T-helper 2 cell (primary cell): ENCODE measurements at regions not wholly inside any gene's neighbourhood (a gene's known extent, or its start where the extent isn't known, plus 50 kb on each side); places are given as distances from the start of the nearest gene placed in this dataset.
"Not testable (repeated sequence)": the region's sequence is repeated elsewhere in the genome, so short reads cannot be mapped to it uniquely, and the experiment has no call there.

Source experiments
- DNase-seq, 5 experiments: peaks; one replicate each; pipeline versions ENCODE4 v3.0.0 to v3.0.0-alpha.2; 2012 to 2022

DNA sequence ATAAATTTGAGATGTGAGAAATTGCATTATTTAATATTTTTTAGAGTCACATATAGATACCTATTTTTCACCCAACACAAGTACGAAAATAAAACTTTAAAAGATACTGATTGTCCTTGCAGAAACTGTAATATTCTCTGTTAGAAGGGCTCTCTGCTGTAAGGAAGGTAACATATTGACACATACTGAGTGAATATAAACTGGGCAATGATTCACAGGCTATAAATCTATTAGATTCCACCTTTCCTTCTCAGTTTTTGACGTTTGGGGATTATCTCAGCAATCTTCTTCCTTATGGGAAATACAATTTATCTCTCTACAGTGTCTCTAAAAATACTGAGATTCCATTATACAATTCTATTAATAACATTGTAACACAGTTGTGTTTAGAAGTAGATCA lies 229.1 kb upstream of the MAP2 start:
- no peak for DNase-seq

DNA sequence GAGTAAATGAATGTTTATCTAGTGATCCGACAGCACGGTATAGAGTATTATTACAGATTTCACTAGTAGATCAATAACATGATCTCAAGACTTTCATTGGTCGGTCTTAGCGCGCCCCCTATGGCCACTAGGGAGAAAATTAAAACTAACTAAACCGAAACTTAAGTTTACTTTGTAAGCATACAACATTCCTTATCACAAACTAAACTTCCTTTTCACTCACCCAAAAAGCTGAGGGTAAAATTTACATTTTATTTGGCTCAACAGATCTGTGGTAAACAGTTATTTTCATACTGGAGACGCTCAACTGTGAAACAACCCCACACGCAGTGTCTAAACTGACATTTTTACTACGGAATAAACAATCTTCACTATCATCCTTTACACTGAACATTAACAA lies 215.6 kb upstream of the MAP2 start:
- peak in 1 of 5 experiments; percentile 44 for DNase-seq

DNA sequence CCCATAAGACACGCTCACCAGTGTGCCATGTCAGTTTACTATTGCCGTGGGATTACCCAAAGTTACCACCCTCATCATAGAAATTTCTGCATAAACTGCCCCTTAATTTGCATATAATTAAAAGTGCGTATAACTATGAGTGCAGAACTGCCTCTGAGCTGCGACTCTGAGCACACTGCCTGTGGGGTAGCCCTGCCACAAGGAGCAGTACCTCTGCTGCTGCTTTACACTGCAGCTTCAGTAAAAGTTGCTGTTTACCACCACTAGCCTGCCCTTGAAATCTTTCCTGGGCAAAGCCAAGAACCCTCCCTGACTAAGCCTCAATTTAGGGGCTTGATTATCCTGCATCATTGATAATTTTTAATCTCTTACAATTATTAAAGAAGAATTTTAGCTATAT lies 213.9 kb upstream of the MAP2 start:
- no peak for DNase-seq

DNA sequence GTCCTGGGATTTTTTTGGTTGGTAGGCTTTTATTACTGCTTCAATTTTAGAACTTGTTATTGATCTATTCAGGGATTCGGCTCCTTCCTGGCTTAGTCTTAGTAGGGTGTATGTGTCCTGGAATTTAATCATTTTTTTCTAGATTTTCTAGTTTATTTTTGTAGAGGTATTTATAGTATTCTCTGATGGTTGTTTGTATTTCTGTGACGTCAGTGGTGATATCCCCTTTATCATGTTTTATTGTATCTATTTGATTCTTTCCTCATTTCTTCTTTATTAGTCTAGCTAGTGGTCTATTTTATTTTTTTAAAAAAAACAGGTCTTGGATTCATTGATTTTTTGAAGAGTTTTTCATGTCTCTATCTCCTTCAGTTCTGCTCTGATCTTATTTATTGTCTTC lies 193.3 kb upstream of the MAP2 start:
- no peak for DNase-seq

DNA sequence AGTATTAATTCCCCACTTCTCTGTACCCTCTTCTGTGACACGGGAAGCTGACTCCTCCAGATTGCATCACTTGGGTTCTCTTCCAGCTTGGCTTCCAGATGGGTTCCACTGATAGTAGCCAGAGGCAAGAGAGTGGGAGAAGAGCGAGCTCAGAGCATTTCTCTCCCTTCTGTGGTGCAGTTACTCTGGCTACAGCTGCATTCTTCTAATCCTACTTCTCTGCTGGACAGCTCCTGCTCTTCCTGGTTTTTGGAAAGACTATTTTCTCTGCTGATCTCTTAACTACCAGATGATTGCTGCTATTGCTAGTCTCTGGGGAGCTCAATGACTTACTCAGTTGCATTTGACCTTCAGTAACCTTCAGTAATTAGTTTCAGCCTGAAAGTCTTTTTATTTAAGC lies 187.5 kb upstream of the MAP2 start:
- DNase-seq = no peak

DNA sequence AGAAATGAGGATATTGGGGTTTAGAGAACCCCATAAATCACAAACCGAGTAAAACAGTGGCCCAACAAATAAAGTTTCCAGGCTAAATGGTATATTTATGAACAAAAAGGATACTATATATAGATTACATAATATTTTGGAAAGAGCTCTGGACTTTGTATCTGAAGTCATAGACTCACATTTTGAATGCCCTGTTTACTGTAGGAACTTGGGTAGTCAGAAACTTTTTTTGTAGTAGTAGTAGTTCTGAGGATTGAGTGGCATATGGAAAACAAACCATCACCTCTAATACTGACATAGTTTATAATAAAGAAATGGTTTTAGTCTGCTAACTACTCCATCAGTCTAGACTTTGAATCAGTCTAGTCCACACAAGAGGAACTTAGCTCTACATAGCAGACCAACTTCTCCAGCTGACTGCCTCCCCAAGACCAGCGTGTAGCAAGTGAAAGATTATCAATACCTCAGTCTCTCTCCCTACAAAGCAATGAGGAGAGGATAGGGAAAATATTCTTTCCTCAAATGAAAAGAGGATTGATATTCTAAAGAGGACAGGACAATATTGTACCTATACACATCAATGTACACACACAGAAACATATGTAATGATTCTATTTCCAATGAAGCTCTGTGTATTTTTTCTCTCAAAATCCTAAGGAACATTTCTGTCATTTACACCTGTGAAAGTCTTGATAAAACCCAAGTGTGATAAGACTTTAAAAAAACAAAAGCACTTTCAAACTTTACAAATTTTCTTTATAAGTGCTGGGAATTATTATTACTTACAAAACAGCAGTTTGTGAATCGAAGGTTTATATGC lies 184.9 kb upstream of the MAP2 start:
- DNase-seq = no peak

DNA sequence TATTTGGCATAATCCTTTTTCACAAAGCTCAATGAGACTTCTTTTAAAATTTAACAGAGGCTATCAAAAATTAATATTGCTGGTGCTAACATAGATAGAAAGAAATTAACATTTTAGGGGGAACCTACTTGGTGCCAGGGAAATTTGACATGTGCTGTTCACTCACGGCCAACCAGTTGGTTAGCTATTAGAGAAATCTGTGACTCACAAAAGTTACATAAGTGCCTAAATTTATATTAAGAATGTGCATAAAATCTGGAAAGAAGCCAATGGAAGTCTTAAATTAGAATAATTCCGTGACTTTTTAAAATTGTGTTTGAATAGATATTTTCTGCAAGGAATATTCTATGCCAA lies 184.3 kb upstream of the MAP2 start:
- no peak for DNase-seq

DNA sequence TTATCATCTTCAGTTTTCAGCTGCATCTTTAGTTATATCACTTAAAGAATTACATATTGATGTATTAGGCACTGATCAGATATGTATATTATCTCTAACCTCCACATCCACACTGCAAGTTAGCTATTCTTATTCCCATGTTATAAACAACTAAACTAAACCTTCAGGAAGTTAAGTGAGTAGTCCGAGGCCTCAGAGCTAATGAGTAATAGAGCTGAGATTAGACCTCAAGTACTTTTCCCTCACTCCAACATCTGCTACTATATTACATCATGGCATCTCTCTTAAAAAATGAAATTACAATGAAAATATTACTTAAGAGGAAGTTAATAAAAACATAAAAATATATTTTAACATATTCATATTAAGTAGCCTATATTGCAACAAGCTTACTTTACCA lies 183.6 kb upstream of the MAP2 start:
- no peak for DNase-seq

DNA sequence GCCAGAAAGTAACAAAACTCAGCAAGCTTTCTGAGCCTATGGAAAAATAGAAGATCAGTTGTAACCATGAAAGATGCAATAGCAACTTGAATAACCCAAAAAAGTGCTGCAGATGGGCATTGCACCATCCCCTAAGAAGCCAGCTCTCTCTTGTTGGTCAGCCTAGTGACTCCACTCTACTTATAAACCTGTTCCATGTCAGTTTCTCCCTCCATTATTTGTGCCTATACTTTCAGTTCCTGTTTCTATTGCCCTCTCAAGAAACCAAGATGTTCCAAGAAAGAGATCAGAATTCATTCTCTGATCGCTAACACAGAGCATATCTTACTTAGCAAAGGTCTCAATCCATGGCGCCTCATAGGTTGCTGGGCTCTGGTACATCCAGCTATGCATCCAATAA lies 170.3 kb upstream of the MAP2 start:
- no peak for DNase-seq

DNA sequence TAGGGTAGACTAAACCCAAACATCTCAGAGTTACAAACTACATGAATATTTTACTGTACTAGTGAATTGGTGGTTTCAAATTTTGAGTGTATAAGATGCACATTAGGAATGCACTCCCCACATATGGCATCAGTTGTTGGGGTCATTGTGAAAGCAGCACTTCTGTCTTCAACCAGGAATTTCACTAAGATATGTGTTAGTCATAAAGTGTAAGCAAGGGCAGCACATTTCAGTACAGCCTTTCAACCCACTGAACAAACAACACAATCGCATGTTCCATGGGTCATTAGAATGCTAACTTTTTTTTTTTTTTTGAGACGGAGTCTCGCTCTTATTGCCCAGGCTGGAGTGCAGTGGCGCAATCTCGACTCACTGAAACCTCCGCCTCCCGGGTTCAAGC lies 164.1 kb upstream of the MAP2 start:
- DNase-seq = no peak

DNA sequence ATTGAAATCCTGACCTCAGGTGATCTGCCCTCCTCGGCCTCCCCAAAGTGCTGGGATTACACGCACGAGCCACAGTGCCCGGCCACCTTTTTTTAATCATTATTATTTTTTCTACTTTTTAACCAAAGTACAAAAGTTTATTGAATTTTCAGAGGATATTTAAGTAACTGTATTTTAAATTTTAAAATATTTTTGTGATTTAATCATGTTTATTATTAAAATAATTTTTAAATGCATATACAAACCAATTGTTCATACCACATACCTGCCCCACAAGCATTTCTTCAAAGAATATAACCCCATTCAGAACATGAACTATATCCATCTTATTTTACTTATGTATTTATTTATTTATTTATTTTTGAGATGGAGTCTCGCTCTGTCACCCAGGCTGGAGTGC lies 163.6 kb upstream of the MAP2 start:
- DNase-seq = no peak

DNA sequence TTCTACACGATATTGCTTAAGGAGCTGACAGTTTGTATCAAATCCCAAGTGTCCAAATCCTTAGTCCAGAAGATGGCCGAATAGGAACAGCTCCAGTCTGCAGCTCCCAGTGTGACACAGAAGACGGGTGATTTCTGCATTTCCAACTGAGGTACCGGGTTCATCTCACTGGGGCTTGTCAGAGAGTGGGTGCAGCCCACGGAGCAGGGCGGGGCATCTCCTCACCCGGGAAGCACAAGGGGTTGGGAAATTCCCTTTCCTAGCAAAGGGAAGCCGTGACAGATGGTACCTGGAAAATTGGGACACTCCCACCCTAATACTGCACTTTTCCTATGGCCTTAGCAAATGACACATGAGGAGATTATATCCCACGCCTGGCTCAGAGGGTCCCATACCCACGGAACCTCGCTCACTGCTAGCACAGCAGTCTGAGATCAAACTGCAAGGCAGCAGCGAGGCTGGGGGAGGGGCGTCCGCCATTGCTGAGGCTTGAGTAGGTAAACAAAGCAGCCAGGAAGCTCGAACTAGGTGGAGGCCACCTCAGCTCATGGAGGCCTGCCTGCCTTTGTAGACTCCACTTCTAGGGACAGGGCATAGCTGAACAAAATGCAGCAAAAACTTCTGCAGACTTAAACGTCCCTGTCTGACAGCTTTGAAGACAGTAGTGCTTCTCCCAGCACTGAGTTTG lies 162.3 kb upstream of the MAP2 start:
- DNase-seq = not testable (repeated sequence)

DNA sequence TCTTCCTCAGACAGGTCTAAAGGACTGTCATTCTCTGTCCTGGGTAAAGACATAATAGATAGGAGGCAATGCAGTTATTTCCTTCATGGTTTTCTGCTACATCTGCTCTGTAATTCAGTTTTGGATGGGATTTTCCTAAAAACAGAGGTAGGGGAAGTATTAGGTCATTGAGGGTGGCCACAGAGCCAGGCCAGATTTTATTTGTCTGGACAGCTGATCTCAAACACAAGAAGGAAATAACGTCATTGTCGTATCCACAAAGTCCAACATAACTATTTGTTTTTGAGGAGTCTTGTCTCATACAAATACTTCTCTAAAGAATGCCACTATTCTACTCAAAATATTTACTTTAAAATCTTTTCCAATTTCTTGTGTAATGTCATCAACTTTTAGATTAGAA lies 154.8 kb upstream of the MAP2 start:
- no peak for DNase-seq

DNA sequence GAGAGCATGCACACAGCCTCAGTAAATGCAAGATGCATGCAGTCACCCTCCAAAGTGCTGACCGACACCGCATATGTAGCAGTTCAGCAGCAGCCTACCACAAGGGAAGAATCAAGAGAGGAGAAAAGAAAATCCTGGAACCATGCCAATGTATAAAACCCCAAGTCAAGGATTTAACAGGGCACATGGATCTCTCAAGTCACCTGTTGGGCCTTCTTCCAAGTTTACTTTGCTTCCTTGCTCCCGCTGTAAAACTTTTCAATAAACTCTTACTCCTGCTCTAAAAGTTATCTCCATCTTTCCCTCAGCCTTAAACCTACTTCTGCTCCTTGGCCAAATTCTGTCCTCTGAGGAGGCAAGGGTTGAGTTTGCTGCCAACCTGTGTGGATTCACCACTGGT lies 147.8 kb upstream of the MAP2 start:
- DNase-seq = no peak

DNA sequence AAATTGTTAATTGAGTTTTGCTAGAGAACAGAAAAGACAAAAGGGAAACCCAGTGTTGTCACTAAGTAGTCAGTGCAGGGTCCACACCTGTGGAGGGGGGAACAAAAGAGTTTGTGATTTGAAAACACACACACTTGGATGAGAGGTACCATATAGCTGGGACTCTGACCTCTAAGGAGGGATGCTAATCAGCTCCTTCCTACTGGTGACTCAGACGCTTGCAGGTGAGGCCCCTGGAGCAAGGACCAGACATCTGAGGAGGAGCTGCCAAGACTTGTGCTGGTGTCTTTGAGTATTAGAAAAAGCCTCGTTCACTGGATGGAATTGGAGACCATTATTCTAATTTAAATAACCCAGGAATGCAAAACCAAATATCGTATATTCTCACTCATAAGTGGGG lies 146.4 kb upstream of the MAP2 start:
- DNase-seq = no peak

DNA sequence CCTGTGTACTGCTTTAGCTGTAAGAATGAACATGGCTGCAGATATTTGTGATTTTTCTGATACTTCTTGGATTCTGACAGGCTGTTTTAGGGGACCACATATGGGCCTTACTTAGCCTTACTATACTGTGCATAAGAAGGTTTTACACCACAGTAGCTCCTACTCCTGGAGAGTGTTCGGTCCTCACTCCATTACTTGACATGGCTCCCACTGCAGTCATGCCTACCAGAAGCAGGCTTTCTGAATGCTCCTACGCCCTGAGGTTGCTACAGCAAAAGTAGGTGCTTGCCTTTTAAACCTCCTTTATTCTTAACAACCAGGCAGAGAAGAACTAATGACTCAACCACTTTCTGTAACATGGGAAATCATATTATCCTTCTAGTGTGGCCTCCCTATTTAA lies 125.2 kb upstream of the MAP2 start:
- DNase-seq = no peak

DNA sequence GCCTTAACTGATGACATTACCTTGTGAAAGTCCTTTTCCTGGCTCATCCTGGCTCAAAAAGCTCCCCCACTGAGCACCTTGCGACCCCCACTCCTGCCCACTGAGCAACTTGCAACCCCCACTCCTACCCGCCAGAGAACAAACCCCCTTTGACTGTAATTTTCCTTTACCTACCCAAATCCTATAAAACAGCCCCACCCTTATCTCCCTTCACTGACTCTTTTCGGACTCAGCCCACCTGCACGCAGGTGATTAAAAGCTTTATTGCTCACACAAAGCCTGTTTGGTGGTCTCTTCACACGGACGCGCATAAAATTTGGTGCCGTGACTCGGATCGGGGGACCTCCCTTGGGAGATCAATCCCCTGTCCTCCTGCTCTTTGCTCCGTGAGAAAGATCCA lies 124.4 kb upstream of the MAP2 start:
- not testable (repeated sequence) for DNase-seq

DNA sequence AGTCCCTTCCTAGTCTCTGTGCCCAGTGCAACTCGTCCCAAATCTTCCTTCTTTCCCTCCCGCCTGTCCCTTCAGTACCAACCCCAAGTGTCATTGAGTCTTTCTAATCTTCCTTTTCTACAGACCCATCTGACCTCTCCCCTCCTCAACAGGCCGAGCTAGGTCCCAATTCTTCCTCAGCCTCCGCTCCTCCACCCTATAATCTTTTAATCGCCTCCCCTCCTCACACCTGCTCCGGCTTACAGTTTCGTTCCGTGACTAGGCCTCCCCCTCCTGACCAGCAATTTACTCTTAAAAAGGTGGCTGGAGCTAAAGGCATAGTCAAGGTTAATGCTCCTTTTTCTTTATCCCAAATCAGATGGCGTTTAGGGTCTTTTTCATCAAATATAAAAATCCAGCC lies 123.1 kb upstream of the MAP2 start:
- not testable (repeated sequence) for DNase-seq

DNA sequence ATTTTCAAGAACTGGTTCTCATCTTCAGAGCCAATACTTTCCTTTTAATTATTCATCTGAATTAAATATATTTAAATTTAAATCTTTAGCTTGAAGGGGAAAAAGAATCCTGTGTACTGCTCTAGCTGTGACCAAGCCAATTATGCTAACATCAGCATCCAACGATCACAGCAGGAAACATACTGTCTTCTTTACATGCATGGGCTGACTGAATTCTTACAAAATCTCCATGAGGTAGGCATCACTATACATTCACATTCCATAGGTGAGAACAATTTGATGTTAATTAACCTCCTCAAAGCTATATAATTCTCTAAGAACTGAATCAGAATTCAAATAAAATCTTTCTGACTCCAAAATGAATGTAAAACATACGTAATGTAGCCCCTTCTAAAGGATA lies 118.8 kb upstream of the MAP2 start:
- DNase-seq = no peak

DNA sequence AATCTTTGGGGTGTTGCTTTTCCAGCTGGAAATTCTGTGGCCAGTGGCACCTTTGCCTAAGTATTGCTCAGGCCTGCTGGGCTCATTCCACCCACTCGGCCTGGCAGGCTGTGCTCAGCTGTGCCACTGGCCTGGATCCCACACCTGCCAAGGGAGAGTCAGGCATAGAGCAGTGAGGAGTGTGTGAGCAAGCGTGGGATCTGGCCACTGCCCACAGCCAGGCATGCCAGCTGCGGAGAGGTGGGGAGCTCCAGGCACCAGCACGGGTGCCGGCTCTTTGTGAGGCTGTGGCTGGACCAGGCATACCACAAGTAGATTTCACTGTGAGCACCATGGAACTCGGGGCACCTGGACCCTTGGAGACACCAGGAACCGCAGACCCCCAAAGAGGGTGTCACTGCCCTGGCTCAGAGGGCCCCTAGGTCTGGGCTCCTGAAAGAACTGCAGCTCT lies 118.1 kb upstream of the MAP2 start:
- no peak for DNase-seq

DNA sequence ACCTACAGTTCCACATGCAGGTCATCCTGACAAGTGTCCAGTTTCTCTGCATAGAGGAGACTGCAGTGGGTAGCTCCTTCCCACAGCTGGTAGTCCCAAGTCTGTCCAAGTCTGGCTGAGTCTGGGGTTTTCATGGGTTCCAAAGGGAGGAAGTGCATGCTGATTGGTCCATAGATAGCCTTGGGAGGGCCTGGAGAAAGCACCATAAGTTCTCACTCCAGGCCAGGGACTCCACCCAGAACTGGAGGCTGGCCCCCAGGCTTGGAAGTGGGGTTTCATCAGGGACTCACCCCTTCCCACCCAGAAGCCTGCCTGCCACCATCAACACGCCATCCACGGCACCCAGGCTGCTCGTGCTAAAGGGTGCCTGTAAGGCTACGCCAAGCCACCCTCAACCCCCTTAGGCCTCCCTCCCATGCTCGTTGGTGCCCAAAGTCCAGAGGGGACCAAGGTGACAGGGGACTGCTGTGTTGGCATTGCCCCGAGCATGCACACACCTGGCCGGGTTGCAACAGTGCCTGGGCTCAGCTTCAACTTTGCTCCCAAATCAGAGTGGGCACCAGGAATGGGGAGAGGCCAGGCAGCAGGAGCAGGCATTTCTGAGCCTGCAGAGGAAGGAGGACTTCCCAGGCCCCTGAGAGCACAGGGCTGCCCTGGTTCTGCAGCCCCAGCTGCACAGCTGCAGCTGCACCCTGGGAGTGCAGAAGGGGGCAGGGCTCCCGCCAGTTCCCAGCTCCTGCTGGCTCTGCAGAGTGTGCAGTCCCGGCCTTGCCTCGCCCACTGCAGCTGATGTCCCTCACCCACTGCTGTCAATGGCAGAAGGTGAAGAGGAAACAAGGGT lies 116.5 kb upstream of the MAP2 start:
- no peak for DNase-seq

DNA sequence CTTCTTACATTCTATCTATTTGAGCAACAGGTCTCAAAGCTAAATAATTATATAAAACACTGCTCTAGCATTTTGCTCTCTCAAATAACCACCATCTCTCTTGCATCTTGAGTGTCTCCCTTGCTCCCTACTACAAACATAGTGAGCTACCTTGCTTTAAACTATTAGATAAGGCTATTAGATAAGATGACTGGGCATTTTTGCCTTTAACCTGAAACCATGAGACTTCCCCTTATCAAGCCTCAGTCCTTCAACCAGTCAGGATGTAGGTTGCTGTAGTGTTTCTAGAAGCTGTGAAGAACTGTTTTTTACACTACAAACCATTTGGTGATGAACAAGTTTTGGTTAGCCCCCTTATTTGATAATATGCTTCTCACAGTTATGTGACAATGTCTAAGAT lies 115.4 kb upstream of the MAP2 start:
- no peak for DNase-seq

DNA sequence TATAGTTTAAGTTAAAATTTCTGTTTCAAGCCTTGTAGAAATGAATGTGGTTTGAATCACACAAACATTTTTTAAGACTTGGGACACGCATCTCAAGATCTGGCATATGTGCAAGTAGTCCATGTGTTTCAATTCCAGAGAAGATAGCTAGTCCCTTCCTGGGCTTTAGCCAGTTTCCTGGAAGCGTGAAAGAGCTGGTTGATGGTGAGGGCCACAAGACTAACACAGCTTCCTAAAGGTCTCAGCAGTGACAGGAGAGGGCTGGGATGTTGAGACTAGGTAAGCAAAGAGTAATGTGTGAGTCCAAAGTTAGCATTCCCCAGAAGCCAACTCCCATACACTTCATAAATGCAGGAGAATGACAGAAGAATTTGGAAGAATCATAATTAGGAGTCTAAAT lies 111.9 kb upstream of the MAP2 start:
- DNase-seq = no peak

DNA sequence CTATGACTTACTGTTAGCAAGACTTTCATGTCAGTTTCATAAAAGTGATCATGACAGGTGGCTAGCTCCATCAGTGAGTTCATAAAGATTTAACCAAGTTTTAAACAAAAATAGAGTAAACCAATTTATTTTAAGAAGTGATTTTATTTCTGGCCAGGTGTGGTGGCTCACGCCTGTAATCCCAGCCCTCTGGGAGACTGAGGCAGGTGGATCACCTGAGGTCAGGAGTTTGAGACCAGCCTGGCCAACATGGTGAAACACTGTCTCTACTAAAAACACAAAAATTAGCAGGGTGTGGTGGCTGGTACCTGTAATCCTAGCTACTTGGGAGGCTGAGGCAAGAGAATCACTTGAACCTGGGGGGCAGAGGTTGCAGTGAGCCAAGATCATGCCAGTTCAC lies 111.4 kb upstream of the MAP2 start:
- DNase-seq = not testable (repeated sequence)
